ENCODE measurements at regions not wholly inside any gene's neighbourhood (a gene's known extent, or its start where the extent isn't known, plus 50 kb on each side); places are given as distances from the start of the nearest gene placed in this dataset.

DNA sequence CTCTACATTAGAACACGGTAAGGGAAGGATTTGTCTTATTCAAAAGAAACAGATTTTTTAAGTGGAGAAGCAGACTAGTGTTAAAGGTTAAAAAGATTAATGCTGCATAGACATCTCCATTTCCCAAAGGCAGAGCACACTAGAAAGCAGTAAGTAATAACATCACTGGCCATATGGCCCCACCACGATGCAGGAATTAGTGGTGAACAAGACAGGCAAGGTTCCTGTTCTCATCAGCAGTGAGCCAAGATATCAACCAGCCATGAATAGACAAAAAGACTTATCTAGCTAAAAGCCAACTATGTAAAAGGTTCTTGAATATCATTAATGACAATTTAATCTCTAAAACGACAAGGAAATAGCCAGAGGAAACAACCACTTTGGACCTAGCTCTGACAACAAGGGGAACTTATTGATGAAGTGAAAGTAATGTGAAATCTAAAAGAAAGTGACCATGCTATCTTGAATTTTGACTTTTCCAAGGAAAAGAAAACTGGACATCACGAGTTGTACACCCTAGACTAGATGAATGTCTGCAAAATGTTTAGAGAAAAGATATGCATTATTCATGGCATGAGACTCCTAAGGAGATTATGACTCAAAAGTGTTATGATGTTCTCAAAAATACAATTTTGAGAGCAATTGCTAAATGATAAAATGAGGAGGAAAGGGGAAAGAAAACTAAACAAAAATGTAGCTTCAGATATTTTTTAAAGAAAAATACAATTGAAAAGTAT, 157.9 kb upstream of the STXBP5 start:
- no peak for DNase-seq

DNA sequence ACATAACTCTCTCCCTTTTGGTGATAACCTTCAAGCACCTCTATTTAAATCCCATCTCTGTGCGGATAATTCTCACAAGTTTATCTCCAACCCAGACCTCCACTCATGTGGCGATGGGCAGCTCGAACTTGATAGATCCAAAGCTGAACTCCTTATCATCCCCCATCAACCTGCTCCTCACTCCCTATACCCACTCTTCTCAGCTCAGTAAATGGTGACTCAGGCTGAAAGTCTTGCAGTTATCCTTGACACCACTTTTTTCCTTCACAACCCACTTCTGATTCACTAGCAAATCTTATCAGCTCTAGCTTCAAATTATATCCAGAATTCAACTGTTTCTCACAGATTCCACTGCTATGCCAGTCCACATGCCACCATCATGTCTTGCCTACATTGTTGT, 155.3 kb upstream of the STXBP5 start:
- DNase-seq, result no peak

- no peak for DNase-seq
Observed at GRCh38 chr6:147053311-147053921, 150.8 kb upstream of the STXBP5 start.

GRCh38 chr6:147054158-147054557, 150.1 kb upstream of the STXBP5 start:
- no peak for DNase-seq

- no peak for DNase-seq
Observed at GRCh38 chr6:147054871-147055270, 149.3 kb upstream of the STXBP5 start.

GRCh38 chr6:147055821-147056392, 148.3 kb upstream of the STXBP5 start:
- DNase-seq, result no peak

DNA sequence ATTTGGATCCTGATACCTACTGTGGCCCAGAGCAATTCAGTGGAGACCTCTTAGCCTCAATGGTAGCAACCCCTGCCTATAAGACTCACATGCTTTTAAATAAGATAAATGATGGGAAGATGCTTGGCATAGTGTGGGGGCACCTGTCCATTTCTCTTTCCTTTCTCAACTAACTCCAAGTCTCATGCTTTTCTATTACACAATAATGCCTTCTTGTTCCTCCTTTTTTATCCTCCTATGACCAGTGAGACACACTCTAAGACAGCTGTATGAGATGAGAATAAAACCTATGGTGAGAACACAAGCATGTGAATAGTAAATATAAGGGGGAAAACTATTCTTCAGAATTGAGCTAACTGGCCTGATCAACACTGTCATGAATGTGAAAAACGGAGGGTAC, 147.0 kb upstream of the STXBP5 start:
- no peak for DNase-seq

GRCh38 chr6:147057705-147058342, 146.4 kb upstream of the STXBP5 start:
- no peak for DNase-seq

GRCh38 chr6:147058786-147059385, 145.3 kb upstream of the STXBP5 start:
- DNase-seq, result no peak

DNA sequence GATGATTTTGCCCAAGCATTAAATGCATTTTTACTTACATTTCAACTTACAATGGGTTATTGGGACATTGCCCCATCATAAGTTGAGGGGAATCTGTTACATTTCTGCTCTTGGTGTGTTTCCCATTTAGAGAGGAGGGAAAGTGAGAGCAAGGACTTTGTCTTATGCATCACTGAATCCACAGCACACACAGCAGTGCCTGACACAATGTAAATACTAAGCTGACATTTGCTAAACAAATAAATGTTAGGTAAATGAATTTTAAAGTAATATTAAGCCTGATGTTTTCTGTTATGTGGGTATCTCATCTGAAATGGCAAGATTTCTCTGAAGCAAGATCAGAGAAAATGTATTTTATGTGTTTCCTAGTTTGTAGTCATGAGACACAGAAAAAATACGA, 143.6 kb upstream of the STXBP5 start:
- DNase-seq, result no peak

DNA sequence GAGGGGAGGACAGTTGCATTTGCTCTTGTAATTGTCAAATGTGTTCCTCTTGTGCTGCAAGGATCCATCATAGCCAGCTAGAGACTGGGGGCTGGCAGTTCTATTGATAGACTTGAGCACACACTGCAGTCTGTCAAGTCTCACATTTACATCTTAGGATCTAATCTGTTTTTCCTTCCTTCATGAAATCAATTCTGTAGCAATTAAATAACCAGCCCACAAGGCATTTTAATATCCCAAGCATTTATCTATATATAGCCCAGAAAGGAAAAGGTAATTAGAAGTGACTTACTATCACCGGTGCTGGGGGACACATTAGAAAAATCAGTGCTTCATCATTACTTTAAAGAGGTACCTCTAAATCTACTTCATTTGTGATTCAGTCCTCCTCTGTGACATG, 143.0 kb upstream of the STXBP5 start:
- DNase-seq, result no peak

- DNase-seq, result no peak
Observed at GRCh38 chr6:147063469-147064031, 140.7 kb upstream of the STXBP5 start.

DNA sequence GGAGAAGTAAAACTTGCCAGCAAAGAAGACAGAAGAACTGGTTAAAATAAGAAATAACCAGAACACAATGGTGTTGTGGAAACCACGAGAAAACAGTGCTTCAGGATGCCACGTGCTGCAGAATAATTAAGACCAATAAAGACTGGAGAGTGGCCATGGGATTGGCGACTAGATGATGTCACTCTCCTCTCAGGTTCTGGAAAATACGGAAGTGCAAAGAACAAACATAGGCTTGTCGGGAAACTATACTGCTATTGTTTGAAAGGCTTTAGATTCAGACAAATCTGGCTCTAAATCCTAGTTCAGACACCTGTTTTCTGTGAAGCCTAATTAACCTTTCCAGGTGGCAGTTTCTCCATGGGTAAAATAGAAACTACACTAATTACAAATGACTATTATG, 138.4 kb upstream of the STXBP5 start:
- DNase-seq, result peak; percentile 3

- no peak for DNase-seq
Observed at GRCh38 chr6:147067184-147067583, 137.0 kb upstream of the STXBP5 start.

GRCh38 chr6:147071776-147072175, 132.4 kb upstream of the STXBP5 start:
- DNase-seq, result no peak

- no peak for DNase-seq
Observed at GRCh38 chr6:147075381-147075780, 128.8 kb upstream of the STXBP5 start.

DNA sequence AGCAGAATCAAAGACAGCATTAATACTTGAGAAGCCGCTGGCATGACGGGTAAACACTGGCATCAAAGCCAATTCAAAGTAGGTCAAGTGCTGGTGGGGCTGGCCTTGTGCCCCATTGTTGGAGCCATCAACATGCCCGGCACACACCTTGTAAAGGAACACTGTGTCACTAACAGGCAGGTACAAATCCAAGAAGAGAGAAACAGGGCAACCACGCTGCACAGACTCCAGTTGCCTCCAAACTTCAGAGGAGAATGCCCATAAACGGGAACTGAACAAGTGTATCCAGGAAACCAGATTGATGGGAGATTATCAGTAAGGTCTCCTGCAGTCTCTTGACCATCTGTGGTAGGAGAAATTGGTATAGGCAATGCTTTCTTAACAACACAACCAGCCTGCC, 127.0 kb upstream of the STXBP5 start:
- DNase-seq, result no peak

DNA sequence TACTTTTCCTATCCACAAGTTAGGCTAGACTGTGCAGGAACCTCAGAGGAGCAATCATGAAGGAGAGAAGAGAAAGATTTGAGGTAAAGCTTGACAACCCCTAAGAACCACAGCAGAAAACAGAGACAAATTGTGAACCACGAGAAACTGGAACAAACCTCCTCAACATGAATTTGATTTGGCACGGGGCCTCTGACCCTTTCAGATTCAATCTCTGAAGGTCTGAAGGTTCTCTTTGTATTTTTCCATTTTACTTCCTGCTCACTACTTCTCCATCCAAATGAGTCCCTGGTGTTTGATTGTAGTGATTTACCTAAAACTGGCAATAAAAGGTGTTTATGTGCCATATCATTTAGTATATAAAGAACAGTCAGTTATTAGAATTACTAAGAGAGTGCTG, 126.1 kb upstream of the STXBP5 start:
- no peak for DNase-seq

GRCh38 chr6:147078602-147079001, 125.6 kb upstream of the STXBP5 start:
- DNase-seq, result no peak

DNA sequence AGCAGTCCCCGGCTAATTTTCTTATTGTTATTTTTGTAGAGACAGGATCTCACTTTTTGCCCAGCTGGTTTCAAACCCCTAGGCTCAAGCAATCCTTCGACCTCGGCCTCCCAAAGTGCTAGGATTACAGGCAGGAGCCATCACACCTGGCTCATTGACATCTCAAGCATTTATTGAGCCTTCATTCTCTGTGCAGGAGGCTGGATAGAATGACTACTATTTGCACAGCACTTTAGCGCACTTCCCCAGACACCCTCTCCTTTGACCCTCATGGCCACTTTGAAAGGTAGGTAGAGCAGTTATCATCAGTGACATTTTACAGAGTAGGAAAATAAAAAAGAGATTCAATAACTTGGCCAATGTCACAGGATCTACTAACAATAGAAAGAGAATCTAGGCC, 124.0 kb upstream of the STXBP5 start:
- DNase-seq, result no peak

GRCh38 chr6:147081076-147081609, 123.1 kb upstream of the STXBP5 start:
- no peak for DNase-seq

- DNase-seq, result no peak
Observed at GRCh38 chr6:147087641-147088040, 116.6 kb upstream of the STXBP5 start.

DNA sequence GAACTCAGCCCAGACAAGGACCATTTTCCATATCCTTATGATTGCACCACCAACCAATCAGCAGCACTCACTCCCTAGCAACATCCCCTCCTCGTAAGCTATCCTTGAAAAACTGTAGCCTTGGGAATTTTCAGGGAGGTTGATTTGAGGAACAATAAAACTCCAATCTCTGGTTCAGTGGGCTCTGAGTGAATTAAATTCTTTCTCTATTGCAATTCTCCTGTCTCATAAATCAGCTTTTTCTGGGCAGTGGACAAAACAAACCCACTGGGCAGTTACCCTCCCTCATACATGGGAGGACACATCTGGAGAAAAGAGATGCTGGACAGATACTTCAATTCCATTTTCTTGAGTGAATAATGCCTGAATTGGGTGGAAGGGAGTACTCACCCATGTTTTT, 115.4 kb upstream of the STXBP5 start:
- DNase-seq, result no peak

All from NCI-H1048 (cell line).